Fibroblast of the aortic adventitia (primary cell): ENCODE measurements at regions not wholly inside any gene's neighbourhood (a gene's known extent, or its start where the extent isn't known, plus 50 kb on each side); places are given as distances from the start of the nearest gene placed in this dataset.

Experiments
- DNase-seq: peaks from one replicate; pipeline ENCODE4 v3.0.0-alpha.2; 2010; ENCODE audit warnings: low read depth
- H3K4me3 ChIP-seq: 2 replicates; pipeline ENCODE4 v1.5.1; 2011; ENCODE audit warnings: low read depth, mild to moderate bottlenecking, control low read depth, low read length, moderate library complexity
- CTCF ChIP-seq: IDR thresholded peaks from 2 replicates; pipeline ENCODE4 v1.5.1; 2011; ENCODE audit warnings: mild to moderate bottlenecking, low read length, control low read depth, inconsistent platforms; ENCODE audit not compliant: insufficient read depth

GRCh38 chr22:35488513-35488912, 52.1 kb upstream of the RASD2 start:
- no peak for TF ChIP-seq CTCF
- DNase-seq, result no peak
- H3K4me3 ChIP-seq, result no peak overlapping the region

- no peak for DNase-seq
- no peak overlapping the region for H3K4me3 ChIP-seq
- TF ChIP-seq CTCF, result no peak
Observed at GRCh38 chr22:35489239-35489638, 51.4 kb upstream of the RASD2 start.
